ENCODE measurements at regions not wholly inside any gene's neighbourhood (a gene's known extent, or its start where the extent isn't known, plus 50 kb on each side); places are given as distances from the start of the nearest gene placed in this dataset.

DNA sequence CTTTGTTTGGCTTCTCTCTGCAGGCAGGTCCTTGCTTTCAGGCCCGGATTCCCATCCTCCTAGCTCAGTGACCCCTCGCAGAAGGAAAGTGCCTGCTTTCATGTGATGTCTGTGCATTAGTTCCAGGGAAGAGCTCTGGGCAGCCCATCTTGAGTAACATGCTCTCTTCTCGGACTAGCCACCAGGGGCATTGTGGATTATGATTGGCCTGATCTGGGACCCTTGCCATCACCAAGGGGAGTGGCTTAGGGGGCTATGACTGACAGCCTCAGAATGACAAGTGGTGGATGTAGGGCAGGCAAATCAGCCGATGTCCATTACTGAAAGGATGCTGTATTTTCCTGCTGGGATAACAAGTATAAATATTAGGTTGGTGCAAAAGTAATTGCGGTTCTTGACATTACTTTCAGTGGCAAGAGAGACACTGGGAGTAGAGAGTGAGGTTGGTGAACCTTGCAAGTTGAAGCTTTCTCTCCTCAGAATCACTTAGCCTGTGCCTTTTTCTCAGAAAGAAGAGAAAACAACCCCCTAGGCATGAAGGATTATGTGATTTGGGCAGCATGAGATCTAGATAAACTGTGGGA lies 71.5 kb upstream of the MPHOSPH6 start:
- Histone ChIP-seq H3K27me3 (no peaks in the 10 kb centered on the region), H3K4me3 (no peak overlapping the region), H3K4me1 (no peaks in the 10 kb centered on the region), H3K9ac (no peak overlapping the region), H3K4me2 (no peak overlapping the region), H4K20me1 (no peaks in the 10 kb centered on the region), H3K27ac (no peak overlapping the region), H3K36me3 (no peaks in the 10 kb centered on the region), H3K9me3 (peaks cover 12% of the 10 kb centered on the region; the same call in 1 of the 2 replicates)
- no peak for TF ChIP-seq Cebpa-rat (IDR thresholded peaks at IDR 0.05)

DNA sequence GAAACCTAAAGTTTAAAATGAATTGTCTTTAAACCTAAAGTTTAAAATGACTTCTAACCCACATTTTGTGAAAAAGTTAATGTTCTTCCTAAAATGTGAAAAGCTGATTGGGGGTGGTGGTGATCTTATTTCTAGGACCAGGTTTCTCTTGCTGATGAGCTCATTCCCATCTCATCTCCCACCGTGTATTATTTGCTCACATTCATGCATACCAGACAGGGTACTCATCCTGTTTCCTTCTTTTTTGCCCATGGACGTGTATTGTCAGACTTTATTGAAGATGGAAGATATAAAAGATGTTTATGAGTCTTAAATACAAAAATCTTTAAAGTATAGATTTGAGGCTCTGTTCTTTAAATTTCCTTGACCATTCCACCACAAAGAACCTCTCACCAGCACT lies 70.1 kb upstream of the MPHOSPH6 start:
- TF ChIP-seq Cebpa-rat (IDR thresholded peaks at IDR 0.05) = no peak
- Histone ChIP-seq H3K4me2 (no peak overlapping the region), H3K9ac (no peak overlapping the region), H3K4me1 (no peaks in the 10 kb centered on the region), H3K27me3 (no peaks in the 10 kb centered on the region), H3K27ac (no peak overlapping the region), H3K9me3 (peaks cover 12% of the 10 kb centered on the region; the same call in 1 of the 2 replicates), H4K20me1 (no peaks in the 10 kb centered on the region), H3K4me3 (no peak overlapping the region), H3K36me3 (no peaks in the 10 kb centered on the region)

DNA sequence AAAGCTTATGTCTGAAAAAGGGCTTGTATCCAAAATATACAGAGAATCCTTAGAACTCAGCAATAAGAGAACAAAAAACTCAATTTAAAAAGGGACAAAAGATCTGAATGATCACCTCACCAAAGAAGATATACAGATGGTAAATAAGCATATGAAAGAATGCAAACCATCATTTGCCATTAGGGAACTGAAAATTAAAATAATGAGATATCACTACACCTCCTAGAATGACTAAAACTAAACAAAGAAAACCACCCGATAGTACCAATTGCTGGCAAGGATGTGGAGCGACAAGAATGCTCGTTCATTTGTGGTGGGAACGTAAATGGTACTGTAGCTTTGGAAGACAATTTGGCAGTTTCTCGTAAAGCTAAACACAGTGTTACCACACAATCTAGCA lies 66.9 kb upstream of the MPHOSPH6 start:
- Histone ChIP-seq H3K4me3 (no peak overlapping the region), H3K27ac (no peak overlapping the region), H3K4me1 (no peaks in the 10 kb centered on the region), H3K9me3 (no peaks in the 10 kb centered on the region), H3K9ac (no peak overlapping the region), H3K4me2 (no peak overlapping the region), H3K36me3 (no peaks in the 10 kb centered on the region), H4K20me1 (no peaks in the 10 kb centered on the region), H3K27me3 (no peaks in the 10 kb centered on the region)
- TF ChIP-seq Cebpa-rat (IDR thresholded peaks at IDR 0.05) = no peak

DNA sequence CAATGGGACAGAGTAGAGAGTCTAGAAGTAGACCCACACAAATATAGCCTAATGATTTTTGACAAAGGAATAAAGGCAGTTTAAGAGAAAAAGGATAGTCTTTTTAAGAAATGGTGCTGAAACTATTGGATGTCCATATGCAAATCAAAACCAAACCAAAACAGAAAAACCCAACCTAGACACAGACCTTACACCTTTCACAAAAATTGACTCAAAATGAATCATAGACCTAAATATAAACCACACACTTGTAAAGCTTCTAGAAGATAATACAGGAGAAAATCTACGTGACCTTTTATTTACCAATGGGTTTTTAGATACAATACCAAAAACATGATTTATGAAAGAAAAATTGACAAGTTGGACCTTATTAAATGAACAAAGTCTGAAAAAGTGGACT lies 66.4 kb upstream of the MPHOSPH6 start:
- Histone ChIP-seq H3K4me3 (no peak overlapping the region), H3K27ac (no peak overlapping the region), H3K36me3 (no peaks in the 10 kb centered on the region), H4K20me1 (no peaks in the 10 kb centered on the region), H3K4me2 (no peak overlapping the region), H3K4me1 (no peaks in the 10 kb centered on the region), H3K9me3 (no peaks in the 10 kb centered on the region), H3K9ac (no peak overlapping the region), H3K27me3 (no peaks in the 10 kb centered on the region)
- TF ChIP-seq Cebpa-rat (IDR thresholded peaks at IDR 0.05) = no peak

DNA sequence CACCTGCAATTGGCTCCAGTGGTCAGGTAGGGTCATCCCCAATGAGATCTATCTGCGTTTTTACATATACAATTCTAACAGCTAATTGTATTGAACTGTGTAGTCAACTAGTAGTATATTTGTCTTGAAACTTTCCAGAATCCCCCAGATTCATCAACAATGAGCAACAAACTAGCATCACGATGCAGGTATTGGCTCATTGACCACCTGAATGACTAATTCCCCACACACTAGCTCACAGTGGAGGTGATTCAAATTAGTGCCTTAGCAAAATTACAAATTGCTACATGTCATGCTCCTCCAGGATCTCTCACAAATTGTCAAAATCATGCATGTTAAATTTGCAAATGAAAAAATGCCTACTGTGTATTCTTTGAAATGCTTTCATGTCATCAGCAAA lies 62.8 kb upstream of the MPHOSPH6 start:
- no peak overlapping the region for H3K9ac ChIP-seq
- no peaks in the 10 kb centered on the region for H3K9me3 ChIP-seq
- no peaks in the 10 kb centered on the region for H3K4me1 ChIP-seq
- no peaks in the 10 kb centered on the region for H3K36me3 ChIP-seq
- H4K20me1 ChIP-seq = no peaks in the 10 kb centered on the region
- H3K27ac ChIP-seq = no peak overlapping the region
- no peak overlapping the region for H3K4me2 ChIP-seq
- H3K4me3 ChIP-seq = no peak overlapping the region
- H3K27me3 ChIP-seq = no peaks in the 10 kb centered on the region
- TF ChIP-seq Cebpa-rat (IDR thresholded peaks at IDR 0.05) = no peak

GRCh38 chr16:82231008-82231787 lies 61.2 kb upstream of the MPHOSPH6 start:
- Histone ChIP-seq H3K27me3 (no peaks in the 10 kb centered on the region), H3K4me1 (no peaks in the 10 kb centered on the region), H3K36me3 (no peaks in the 10 kb centered on the region), H3K4me2 (no peak overlapping the region), H4K20me1 (no peaks in the 10 kb centered on the region), H3K27ac (no peak overlapping the region), H3K9me3 (no peaks in the 10 kb centered on the region), H3K4me3 (no peak overlapping the region), H3K9ac (no peak overlapping the region)
- TF ChIP-seq Cebpa-rat (IDR thresholded peaks at IDR 0.05) = no peak

DNA sequence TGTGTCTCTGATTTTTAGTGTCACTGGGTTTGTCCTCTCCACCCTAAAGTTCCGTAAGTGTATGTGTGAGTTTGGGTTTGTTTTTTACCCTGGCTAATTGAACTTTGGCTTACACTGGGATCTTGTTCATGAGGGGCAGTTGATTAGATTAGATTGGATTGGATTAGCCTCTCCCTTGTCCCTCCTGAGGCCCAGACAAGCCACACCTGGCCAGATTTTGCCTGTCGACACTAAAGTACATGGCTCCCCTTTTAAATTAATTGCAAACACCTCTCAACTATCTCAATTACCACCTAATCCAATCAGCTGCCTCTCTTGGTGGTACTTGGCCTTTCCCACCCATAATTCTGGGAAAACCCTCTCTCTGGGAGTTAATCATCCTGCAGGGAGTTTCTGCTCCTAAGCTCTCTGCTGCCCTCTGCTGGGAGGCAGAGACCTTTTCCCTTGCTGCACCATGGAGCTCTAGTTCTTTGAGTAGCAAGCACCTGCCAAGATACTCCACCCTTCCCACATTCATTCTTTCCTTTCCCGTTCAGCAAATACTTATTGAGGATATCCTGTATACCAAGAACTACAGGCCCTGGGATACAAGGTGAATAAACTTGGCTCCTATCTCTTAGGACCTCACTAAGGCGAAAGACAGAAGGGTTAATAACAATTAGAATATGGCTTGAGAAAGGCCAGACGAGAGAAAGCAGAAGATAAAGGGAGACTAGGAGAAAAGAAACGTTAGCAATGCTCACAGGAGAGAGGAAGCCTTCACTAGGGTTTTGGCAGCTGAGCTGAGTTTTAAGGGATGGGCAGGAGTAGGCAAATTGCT lies 60.0 kb upstream of the MPHOSPH6 start:
- H3K4me2 ChIP-seq = no peak overlapping the region
- no peaks in the 10 kb centered on the region for H3K27me3 ChIP-seq
- H3K9me3 ChIP-seq = no peaks in the 10 kb centered on the region
- no peak overlapping the region for H3K27ac ChIP-seq
- no peak for TF ChIP-seq Cebpa-rat (IDR thresholded peaks at IDR 0.05)
- no peak overlapping the region for H3K9ac ChIP-seq
- no peaks in the 10 kb centered on the region for H3K4me1 ChIP-seq
- H4K20me1 ChIP-seq = no peaks in the 10 kb centered on the region
- no peak overlapping the region for H3K4me3 ChIP-seq
- no peaks in the 10 kb centered on the region for H3K36me3 ChIP-seq

GRCh38 chr16:82226327-82226726 lies 56.3 kb upstream of the MPHOSPH6 start:
- Histone ChIP-seq H3K4me2 (no peak overlapping the region), H3K27me3 (no peaks in the 10 kb centered on the region), H3K4me1 (no peaks in the 10 kb centered on the region), H3K9me3 (no peaks in the 10 kb centered on the region), H4K20me1 (no peaks in the 10 kb centered on the region), H3K4me3 (no peak overlapping the region), H3K9ac (no peak overlapping the region), H3K27ac (no peak overlapping the region), H3K36me3 (no peaks in the 10 kb centered on the region)
- TF ChIP-seq Cebpa-rat (IDR thresholded peaks at IDR 0.05) = no peak

DNA sequence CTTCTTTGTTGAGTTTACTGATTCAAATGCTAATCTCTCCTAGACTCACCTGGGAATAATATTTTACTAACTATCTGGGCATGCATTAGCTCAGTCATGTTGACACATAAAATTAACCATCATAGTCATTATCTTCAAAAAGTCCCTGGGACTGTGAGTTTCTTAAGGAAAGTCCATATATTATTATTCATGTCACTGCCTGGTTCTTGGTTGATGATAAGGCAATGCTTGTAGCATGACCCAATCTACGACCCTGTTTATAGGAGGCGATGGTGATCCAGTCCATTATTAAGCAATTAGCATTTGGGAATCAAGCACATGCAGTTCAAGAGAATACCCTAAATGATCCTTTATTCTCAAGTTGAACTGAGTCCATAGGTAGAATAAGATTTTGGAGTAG lies 54.8 kb upstream of the MPHOSPH6 start:
- no peaks in the 10 kb centered on the region for H3K27me3 ChIP-seq
- no peaks in the 10 kb centered on the region for H4K20me1 ChIP-seq
- no peak overlapping the region for H3K4me2 ChIP-seq
- H3K27ac ChIP-seq = no peak overlapping the region
- H3K9me3 ChIP-seq = no peaks in the 10 kb centered on the region
- no peak for TF ChIP-seq Cebpa-rat (IDR thresholded peaks at IDR 0.05)
- no peaks in the 10 kb centered on the region for H3K4me1 ChIP-seq
- H3K4me3 ChIP-seq = no peak overlapping the region
- no peak overlapping the region for H3K9ac ChIP-seq
- no peaks in the 10 kb centered on the region for H3K36me3 ChIP-seq

DNA sequence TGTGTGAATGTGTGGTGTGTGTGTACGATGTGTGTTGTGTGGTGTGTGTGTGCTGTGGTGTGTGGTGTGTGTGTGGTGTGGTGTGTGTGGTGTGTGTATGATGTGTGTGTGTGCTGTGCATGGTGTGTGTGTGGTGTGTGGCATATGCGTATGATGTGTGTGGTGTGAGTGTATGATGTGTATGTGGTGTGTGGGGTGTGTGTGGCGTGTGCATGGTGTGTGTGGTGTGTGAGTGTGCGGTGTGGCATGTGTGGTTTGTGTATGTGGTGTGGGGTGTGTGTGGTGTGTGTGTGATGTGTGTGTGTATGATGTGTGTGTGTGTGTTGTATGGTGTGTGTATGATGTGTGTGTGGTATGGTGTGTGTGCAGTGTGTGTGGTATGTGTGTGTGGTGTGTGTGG lies 50.5 kb upstream of the MPHOSPH6 start:
- no peak overlapping the region for H3K9ac ChIP-seq
- no peaks in the 10 kb centered on the region for H4K20me1 ChIP-seq
- H3K4me3 ChIP-seq = no peak overlapping the region
- no peaks in the 10 kb centered on the region for H3K27me3 ChIP-seq
- no peaks in the 10 kb centered on the region for H3K9me3 ChIP-seq
- TF ChIP-seq Cebpa-rat (IDR thresholded peaks at IDR 0.05) = no peak
- H3K27ac ChIP-seq = no peak overlapping the region
- no peaks in the 10 kb centered on the region for H3K36me3 ChIP-seq
- H3K4me2 ChIP-seq = no peak overlapping the region
- no peaks in the 10 kb centered on the region for H3K4me1 ChIP-seq

All from BLaER1 (cell line).